Natural killer cell (primary cell): ENCODE measurements at regions not wholly inside any gene's neighbourhood (a gene's known extent, or its start where the extent isn't known, plus 50 kb on each side); places are given as distances from the start of the nearest gene placed in this dataset.
"Not testable (repeated sequence)": the region's sequence is repeated elsewhere in the genome, so short reads cannot be mapped to it uniquely, and the experiment has no call there.

Experiments
- ATAC-seq, 3 donors: fragments of 150-1000 bp in 2 of 3; fragments of 200-7000 bp in 1 of 3; cut with Tn5 transposase; 1 replicate in 1 of 3; 2 replicates in 2 of 3; pipeline ENCODE4 v1.10.0; 2021; ENCODE audit warnings: mild to moderate bottlenecking in 2 of 3, moderate library complexity in 2 of 3
- DNase-seq, 2 donors: peaks; one replicate each; pipeline versions ENCODE4 v3.0.0 to v3.0.0-alpha.2; 2013 to 2021; ENCODE audit warnings: mixed read lengths in 1 of 2
- H3K27ac ChIP-seq: one replicate; pipeline ENCODE4 v1.5.1; 2013; ENCODE audit warnings: mild to moderate bottlenecking, low read length
- H3K27me3 ChIP-seq: one replicate; pipeline ENCODE4 v1.6.1; 2013; ENCODE audit warnings: low read length; ENCODE audit not compliant: control insufficient read depth, insufficient read depth
- H3K36me3 ChIP-seq: one replicate; pipeline ENCODE4 v1.6.1; 2013; ENCODE audit warnings: low read length; ENCODE audit not compliant: control insufficient read depth, insufficient read depth
- H3K4me1 ChIP-seq: one replicate; pipeline ENCODE4 v1.6.1; 2013; ENCODE audit warnings: low read length; ENCODE audit not compliant: control insufficient read depth, insufficient read depth
- H3K4me3 ChIP-seq: one replicate; pipeline ENCODE4 v1.5.1; 2013; ENCODE audit warnings: low read length
- H3K9me3 ChIP-seq: one replicate; pipeline ENCODE4 v1.6.1; 2013; ENCODE audit warnings: low read length; ENCODE audit not compliant: control insufficient read depth, insufficient read depth
- H3K27ac Mint-ChIP-seq, 2 donors: one replicate each; pipeline ENCODE4 v1.8.0; 2022; ENCODE audit warnings: mild to moderate bottlenecking in 2 of 2, mixed read lengths in 2 of 2, moderate library complexity in 1 of 2
- H3K27me3 Mint-ChIP-seq, 2 donors: one replicate each; pipeline ENCODE4 v1.8.0; 2022; ENCODE audit warnings: low read depth in 2 of 2, mixed read lengths in 2 of 2
- H3K36me3 Mint-ChIP-seq: one replicate; pipeline ENCODE4 v1.8.0; 2022; ENCODE audit warnings: mixed read lengths
- H3K4me1 Mint-ChIP-seq, 2 donors: one replicate each; pipeline ENCODE4 v1.8.0; 2022; ENCODE audit warnings: mixed read lengths in 2 of 2
- H3K4me3 Mint-ChIP-seq: one replicate; pipeline ENCODE4 v1.8.0; 2022; ENCODE audit warnings: mild to moderate bottlenecking, moderate library complexity, mixed read lengths
- H3K9me3 Mint-ChIP-seq, 2 donors: one replicate each; pipeline ENCODE4 v1.8.0; 2022; ENCODE audit warnings: mixed read lengths in 2 of 2
- CTCF ChIP-seq: fragments of 200-600 bp; IDR thresholded peaks from one replicate; pipeline ENCODE4 v1.8.0; 2022; ENCODE audit warnings: antibody characterized with exemption
- WGBS: methylation state at CpG from one replicate; pipeline ENCODE4 v1.1.7; 2013; ENCODE audit warnings: missing lambda C conversion rate; ENCODE audit not compliant: insufficient coverage; 5-methylcytosine and 5-hydroxymethylcytosine counted together
- intact Hi-C: fragments of 100-400 bp; cut with micrococcal nuclease; formaldehyde crosslinking; loops from one replicate; pipeline ENCODE4 v1.14.2; 2022

- no peaks in the 10 kb centered on the region for H3K27me3 ChIP-seq
- no peak for TF ChIP-seq CTCF
- Mint-ChIP-seq H3K36me3 (no peaks in the 10 kb centered on the region), H3K27me3 (peaks cover 0 to 10% of the 10 kb centered on the region in 2 donors), H3K27ac (no peak overlapping the region), H3K4me3 (no peak overlapping the region), H3K4me1 (no peaks in the 10 kb centered on the region), H3K9me3 (no peaks in the 10 kb centered on the region)
- no peaks in the 10 kb centered on the region for H3K4me1 ChIP-seq
- no peak overlapping the region for H3K27ac ChIP-seq
- intact Hi-C loops: no loop called here
- DNase-seq (no peak), ATAC-seq (no peak)
- H3K4me3 ChIP-seq: no peak overlapping the region
- no peaks in the 10 kb centered on the region for H3K36me3 ChIP-seq
- no peaks in the 10 kb centered on the region for H3K9me3 ChIP-seq
Observed at GRCh38 chr2:200110381-200110780, 155.0 kb downstream of the MAIP1 start.

GRCh38 chr2:200113016-200113799 is 157.8 kb downstream of the MAIP1 start:
- H3K4me3 ChIP-seq, H3K4me1 Mint-ChIP-seq, H3K36me3 Mint-ChIP-seq, H3K9me3 Mint-ChIP-seq, intact Hi-C loops, H3K4me1 ChIP-seq, ATAC-seq, DNase-seq, H3K36me3 ChIP-seq, H3K27ac ChIP-seq, H3K9me3 ChIP-seq, H3K27me3 ChIP-seq, H3K27ac Mint-ChIP-seq, H3K4me3 Mint-ChIP-seq: not testable (repeated sequence)
- H3K27me3 Mint-ChIP-seq: peaks cover 0 to 14% of the 10 kb centered on the region in 2 donors
- WGBS: 76% methylated on average over 7 of the region's 8 CpGs

GRCh38 chr2:200119236-200119635 is 163.9 kb downstream of the MAIP1 start:
- ATAC-seq: no peak
- no peak for DNase-seq
- Histone ChIP-seq H3K4me1 (no peaks in the 10 kb centered on the region), H3K27me3 (no peaks in the 10 kb centered on the region), H3K9me3 (no peaks in the 10 kb centered on the region), H3K36me3 (no peaks in the 10 kb centered on the region), H3K27ac (no peak overlapping the region), H3K4me3 (no peak overlapping the region)
- peaks cover 2 to 8% of the 10 kb centered on the region in 2 donors for H3K9me3 Mint-ChIP-seq
- WGBS: 100% methylated on average over 2 of the region's 2 CpGs
- intact Hi-C loops: no loop called here
- H3K27ac Mint-ChIP-seq: no peak overlapping the region
- H3K4me1 Mint-ChIP-seq: no peaks in the 10 kb centered on the region
- peaks cover 0 to 11% of the 10 kb centered on the region in 2 donors for H3K27me3 Mint-ChIP-seq
- H3K4me3 Mint-ChIP-seq: no peak overlapping the region
- no peaks in the 10 kb centered on the region for H3K36me3 Mint-ChIP-seq
- no peak for TF ChIP-seq CTCF

GRCh38 chr2:200121931-200122330 is 166.5 kb downstream of the MAIP1 start:
- intact Hi-C loops: no loop called here
- H3K9me3 Mint-ChIP-seq: peaks cover 0 to 8% of the 10 kb centered on the region in 2 donors
- DNase-seq: no peak
- H3K27me3 ChIP-seq: no peaks in the 10 kb centered on the region
- H3K36me3 ChIP-seq: no peaks in the 10 kb centered on the region
- no peaks in the 10 kb centered on the region for H3K36me3 Mint-ChIP-seq
- ATAC-seq: no peak
- no peaks in the 10 kb centered on the region for H3K4me1 ChIP-seq
- H3K4me1 Mint-ChIP-seq: no peaks in the 10 kb centered on the region
- H3K4me3 ChIP-seq: no peak overlapping the region
- H3K27ac Mint-ChIP-seq: no peak overlapping the region
- peaks cover 0 to 8% of the 10 kb centered on the region in 2 donors for H3K27me3 Mint-ChIP-seq
- H3K27ac ChIP-seq: no peak overlapping the region
- H3K4me3 Mint-ChIP-seq: no peak overlapping the region
- TF ChIP-seq CTCF: no peak
- no peaks in the 10 kb centered on the region for H3K9me3 ChIP-seq
